SK-N-SH treated with all-trans-retinoic acid at 6 μM for 48 hours (cell line): ENCODE measurements at regions not wholly inside any gene's neighbourhood (a gene's known extent, or its start where the extent isn't known, plus 50 kb on each side); places are given as distances from the start of the nearest gene placed in this dataset.
"Not testable (repeated sequence)": the region's sequence is repeated elsewhere in the genome, so short reads cannot be mapped to it uniquely, and the experiment has no call there.

ENCODE experiments used
- ATAC-seq: fragments of 200-7000 bp; cut with Tn5 transposase; 3 replicates; pipeline ENCODE4 v1.9.1; 2020; ENCODE audit warnings: mild to moderate bottlenecking, moderate library complexity
- ARNTL ChIP-seq: fragments of 450-650 bp; formaldehyde crosslinking; IDR thresholded peaks from 2 replicates; pipeline ENCODE4 v1.5.0; 2020; ENCODE audit warnings: low read depth, mild to moderate bottlenecking, moderate library complexity, borderline replicate concordance
- BACH2 ChIP-seq: fragments of 250-450 bp; sonication (Bioruptor Pico); IDR thresholded peaks from 2 replicates; pipeline ENCODE4 v1.9.0; 2021; ENCODE audit warnings: mild to moderate bottlenecking, borderline replicate concordance
- CSDC2 ChIP-seq: fragments of 250-450 bp; sonication (Bioruptor Pico); IDR thresholded peaks from 2 replicates; pipeline ENCODE4 v1.5.0; 2020; ENCODE audit warnings: mild to moderate bottlenecking, moderate library complexity
- ESRRG ChIP-seq: fragments of 250-450 bp; sonication (Bioruptor Pico); IDR thresholded peaks from 2 replicates; pipeline ENCODE4 v1.6.1; 2021; ENCODE audit warnings: mild to moderate bottlenecking
- GLIS3 ChIP-seq: fragments of 250-450 bp; sonication (Bioruptor Pico); IDR thresholded peaks from 2 replicates; pipeline ENCODE4 v1.5.0; 2020; ENCODE audit warnings: mild to moderate bottlenecking, moderate library complexity
- ISL1 ChIP-seq: fragments of 250-450 bp; sonication (Bioruptor Pico); IDR thresholded peaks from 2 replicates; pipeline ENCODE4 v2.1.2; 2022; ENCODE audit warnings: mild to moderate bottlenecking, moderate library complexity
- OSR1 ChIP-seq: fragments of 250-450 bp; sonication (Bioruptor Pico); IDR thresholded peaks from 2 replicates; pipeline ENCODE4 v1.8.0; 2022; ENCODE audit warnings: moderate library complexity, mild to moderate bottlenecking, inconsistent platforms
- RARB ChIP-seq: fragments of 250-450 bp; sonication (Bioruptor Pico); IDR thresholded peaks from 2 replicates; pipeline ENCODE4 v1.8.0; 2021; ENCODE audit warnings: mild to moderate bottlenecking, moderate library complexity
- SNAI2 ChIP-seq: fragments of 250-450 bp; sonication (Bioruptor Pico); IDR thresholded peaks from 2 replicates; pipeline ENCODE4 v1.5.0; 2020; ENCODE audit warnings: mild to moderate bottlenecking, moderate library complexity
- TCF4 ChIP-seq: fragments of 250-450 bp; sonication (Bioruptor Pico); IDR thresholded peaks from 2 replicates; pipeline ENCODE4 v1.8.0; 2021; ENCODE audit warnings: mild to moderate bottlenecking, moderate library complexity, borderline replicate concordance
- ZC3H10 ChIP-seq: fragments of 250-450 bp; sonication (Bioruptor Pico); IDR thresholded peaks from 2 replicates; pipeline ENCODE4 v1.5.1; 2021; ENCODE audit warnings: mild to moderate bottlenecking, moderate library complexity
- ZFP3 ChIP-seq: fragments of 250-450 bp; sonication (Bioruptor Pico); IDR thresholded peaks from 2 replicates; pipeline ENCODE4 v1.5.0; 2020; ENCODE audit warnings: mild to moderate bottlenecking, moderate library complexity
- ZFP30 ChIP-seq: fragments of 450-650 bp; formaldehyde crosslinking; IDR thresholded peaks from 2 replicates; pipeline ENCODE4 v1.5.0; 2022; ENCODE audit warnings: mild to moderate bottlenecking, moderate library complexity
- ZNF565 ChIP-seq: fragments of 450-650 bp; formaldehyde crosslinking; conservative IDR thresholded peaks from 2 replicates; pipeline ENCODE4 v1.5.0; 2020; ENCODE audit warnings: low read depth, mild to moderate bottlenecking, moderate library complexity
- ZNF70 ChIP-seq: fragments of 450-650 bp; formaldehyde crosslinking; IDR thresholded peaks from 2 replicates; pipeline ENCODE4 v1.5.0; 2020; ENCODE audit warnings: mild to moderate bottlenecking, moderate library complexity
- ZNF8 ChIP-seq: fragments of 450-650 bp; formaldehyde crosslinking; IDR thresholded peaks from 2 replicates; pipeline ENCODE4 v1.5.0; 2020; ENCODE audit warnings: mild to moderate bottlenecking, moderate library complexity
- TF ChIP-seq, protein P1 (sequence below): fragments of 250-450 bp; sonication (Bioruptor Pico); IDR thresholded peaks from 2 replicates; pipeline ENCODE4 v1.5.1; 2020; ENCODE audit warnings: low read depth, mild to moderate bottlenecking, moderate library complexity
- TF ChIP-seq, protein P2 (sequence below): fragments of 250-450 bp; sonication (Bioruptor Pico); IDR thresholded peaks from 2 replicates; pipeline ENCODE4 v1.8.0; 2020; ENCODE audit warnings: mild to moderate bottlenecking, moderate library complexity, borderline replicate concordance
- TF ChIP-seq, protein P3 (sequence below): fragments of 250-450 bp; sonication (Bioruptor Pico); IDR thresholded peaks from 2 replicates; pipeline ENCODE4 v1.5.1; 2021; ENCODE audit warnings: mild to moderate bottlenecking, moderate library complexity

DNA sequence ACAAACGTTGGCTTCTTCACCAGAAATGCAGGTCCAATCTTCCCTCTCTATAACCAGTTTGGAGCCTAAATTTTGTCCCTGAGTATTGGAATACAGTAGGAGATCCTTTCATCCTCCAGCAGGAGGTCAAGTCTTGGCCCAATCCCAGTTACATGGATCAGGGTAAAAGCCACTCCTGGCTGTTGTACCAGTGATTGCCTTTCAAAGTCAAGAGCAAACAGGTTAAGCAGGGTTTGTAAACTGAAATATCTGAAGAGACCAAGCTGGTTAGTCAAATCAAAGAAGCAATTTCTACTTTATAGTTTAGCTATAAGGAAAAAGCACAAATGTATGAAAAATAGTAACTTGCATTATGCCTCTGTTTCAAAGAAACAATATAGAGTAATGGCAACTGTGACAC is 329.4 kb downstream of the NAF1 start:
- ATAC-seq, result no peak
- TF ChIP-seq ESRRG (no peak), RARB (CRISPR knock-in tag) (no peak), ISL1 (CRISPR knock-in tag) (no peak), ARNTL (no peak), SNAI2 (CRISPR knock-in tag) (no peak), GLIS3 (CRISPR knock-in tag) (no peak), ZNF70 (CRISPR knock-in tag) (no peak), CSDC2 (CRISPR knock-in tag) (no peak), ZNF565 (CRISPR knock-in tag) (no peak)

DNA sequence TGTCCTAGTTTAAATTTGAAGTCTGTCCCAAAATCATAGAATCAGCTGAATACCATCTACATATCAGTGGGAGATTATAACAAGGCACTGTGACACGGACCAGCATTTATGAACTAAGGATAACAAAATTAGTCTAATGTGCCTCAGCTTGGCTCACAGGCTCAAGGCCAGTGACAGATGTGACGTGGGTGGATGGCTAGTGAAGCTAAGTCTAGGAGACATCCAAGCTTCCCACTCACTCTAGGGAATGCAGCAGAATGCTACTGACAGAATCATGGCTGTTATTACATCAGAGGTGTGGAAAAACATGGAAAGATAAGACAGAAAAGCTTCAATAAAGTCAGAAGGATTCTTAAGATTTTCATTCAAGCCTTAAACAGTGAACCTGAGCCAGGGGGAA is 329.9 kb downstream of the NAF1 start:
- TF ChIP-seq TCF4 (CRISPR knock-in tag) (no peak), SNAI2 (CRISPR knock-in tag) (no peak), BACH2 (CRISPR knock-in tag) (no peak), RARB (CRISPR knock-in tag) (no peak), ZFP30 (CRISPR knock-in tag) (no peak), ZNF8 (CRISPR knock-in tag) (no peak), ZNF70 (CRISPR knock-in tag) (no peak), ISL1 (CRISPR knock-in tag) (no peak), ZC3H10 (CRISPR knock-in tag) (no peak)
- TF ChIP-seq, protein P1, sequence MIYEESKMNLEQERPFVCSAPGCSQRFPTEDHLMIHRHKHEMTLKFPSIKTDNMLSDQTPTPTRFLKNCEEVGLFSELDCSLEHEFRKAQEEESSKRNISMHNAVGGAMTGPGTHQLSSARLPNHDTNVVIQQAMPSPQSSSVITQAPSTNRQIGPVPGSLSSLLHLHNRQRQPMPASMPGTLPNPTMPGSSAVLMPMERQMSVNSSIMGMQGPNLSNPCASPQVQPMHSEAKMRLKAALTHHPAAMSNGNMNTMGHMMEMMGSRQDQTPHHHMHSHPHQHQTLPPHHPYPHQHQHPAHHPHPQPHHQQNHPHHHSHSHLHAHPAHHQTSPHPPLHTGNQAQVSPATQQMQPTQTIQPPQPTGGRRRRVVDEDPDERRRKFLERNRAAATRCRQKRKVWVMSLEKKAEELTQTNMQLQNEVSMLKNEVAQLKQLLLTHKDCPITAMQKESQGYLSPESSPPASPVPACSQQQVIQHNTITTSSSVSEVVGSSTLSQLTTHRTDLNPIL (CRISPR knock-in tag), result no peak
- TF ChIP-seq, protein P2, sequence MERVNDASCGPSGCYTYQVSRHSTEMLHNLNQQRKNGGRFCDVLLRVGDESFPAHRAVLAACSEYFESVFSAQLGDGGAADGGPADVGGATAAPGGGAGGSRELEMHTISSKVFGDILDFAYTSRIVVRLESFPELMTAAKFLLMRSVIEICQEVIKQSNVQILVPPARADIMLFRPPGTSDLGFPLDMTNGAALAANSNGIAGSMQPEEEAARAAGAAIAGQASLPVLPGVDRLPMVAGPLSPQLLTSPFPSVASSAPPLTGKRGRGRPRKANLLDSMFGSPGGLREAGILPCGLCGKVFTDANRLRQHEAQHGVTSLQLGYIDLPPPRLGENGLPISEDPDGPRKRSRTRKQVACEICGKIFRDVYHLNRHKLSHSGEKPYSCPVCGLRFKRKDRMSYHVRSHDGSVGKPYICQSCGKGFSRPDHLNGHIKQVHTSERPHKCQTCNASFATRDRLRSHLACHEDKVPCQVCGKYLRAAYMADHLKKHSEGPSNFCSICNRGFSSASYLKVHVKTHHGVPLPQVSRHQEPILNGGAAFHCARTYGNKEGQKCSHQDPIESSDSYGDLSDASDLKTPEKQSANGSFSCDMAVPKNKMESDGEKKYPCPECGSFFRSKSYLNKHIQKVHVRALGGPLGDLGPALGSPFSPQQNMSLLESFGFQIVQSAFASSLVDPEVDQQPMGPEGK (CRISPR knock-in tag), result no peak
- ATAC-seq, result no peak

DNA sequence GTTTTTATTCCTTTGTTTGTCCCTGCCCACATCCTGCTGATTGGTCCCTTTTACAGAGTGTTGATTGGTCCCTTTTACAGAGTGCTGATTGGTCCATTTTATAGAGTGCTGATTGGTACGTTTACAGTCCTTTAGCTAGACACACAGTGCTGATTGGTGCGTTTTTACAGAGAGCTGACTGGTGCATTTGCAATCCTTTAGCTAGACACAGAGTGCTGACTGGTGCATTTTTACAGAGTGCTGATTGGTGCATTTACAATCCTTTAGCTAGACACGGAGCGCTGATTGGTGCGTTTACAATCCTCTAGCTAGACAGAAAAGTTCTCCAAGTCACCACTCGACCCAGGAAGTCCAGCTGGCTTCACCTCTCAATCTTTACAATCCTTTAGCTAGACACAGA is 330.4 kb downstream of the NAF1 start:
- ATAC-seq, result not testable (repeated sequence)

DNA sequence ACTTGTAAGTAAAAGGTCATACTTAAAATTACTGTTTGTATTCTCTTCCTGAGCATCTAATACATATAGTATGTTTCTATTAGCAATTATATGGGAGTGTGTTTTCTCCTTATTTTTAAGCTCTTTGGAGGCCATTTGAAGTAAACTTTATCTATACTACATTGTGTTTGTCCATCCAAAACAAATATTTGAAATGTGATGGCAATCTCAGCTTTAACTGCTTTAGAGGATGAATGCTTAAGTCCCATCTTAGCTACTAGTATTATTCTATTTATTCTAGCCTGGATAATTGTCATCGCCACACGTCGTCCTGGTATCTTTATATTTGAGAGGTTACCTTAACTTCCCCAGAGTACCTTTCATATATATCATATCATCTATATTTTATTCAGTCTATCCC is 335.8 kb downstream of the NAF1 start:
- TF ChIP-seq, protein P2 (CRISPR knock-in tag), result no peak
- TF ChIP-seq RARB (CRISPR knock-in tag) (no peak), ZNF8 (CRISPR knock-in tag) (no peak), OSR1 (no peak), SNAI2 (CRISPR knock-in tag) (no peak), ZNF565 (CRISPR knock-in tag) (no peak), ZFP3 (CRISPR knock-in tag) (no peak), CSDC2 (CRISPR knock-in tag) (no peak), BACH2 (CRISPR knock-in tag) (no peak)
- TF ChIP-seq, protein P3, sequence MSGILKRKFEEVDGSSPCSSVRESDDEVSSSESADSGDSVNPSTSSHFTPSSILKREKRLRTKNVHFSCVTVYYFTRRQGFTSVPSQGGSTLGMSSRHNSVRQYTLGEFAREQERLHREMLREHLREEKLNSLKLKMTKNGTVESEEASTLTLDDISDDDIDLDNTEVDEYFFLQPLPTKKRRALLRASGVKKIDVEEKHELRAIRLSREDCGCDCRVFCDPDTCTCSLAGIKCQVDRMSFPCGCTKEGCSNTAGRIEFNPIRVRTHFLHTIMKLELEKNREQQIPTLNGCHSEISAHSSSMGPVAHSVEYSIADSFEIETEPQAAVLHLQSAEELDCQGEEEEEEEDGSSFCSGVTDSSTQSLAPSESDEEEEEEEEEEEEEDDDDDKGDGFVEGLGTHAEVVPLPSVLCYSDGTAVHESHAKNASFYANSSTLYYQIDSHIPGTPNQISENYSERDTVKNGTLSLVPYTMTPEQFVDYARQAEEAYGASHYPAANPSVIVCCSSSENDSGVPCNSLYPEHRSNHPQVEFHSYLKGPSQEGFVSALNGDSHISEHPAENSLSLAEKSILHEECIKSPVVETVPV, result no peak
- ATAC-seq, result no peak

DNA sequence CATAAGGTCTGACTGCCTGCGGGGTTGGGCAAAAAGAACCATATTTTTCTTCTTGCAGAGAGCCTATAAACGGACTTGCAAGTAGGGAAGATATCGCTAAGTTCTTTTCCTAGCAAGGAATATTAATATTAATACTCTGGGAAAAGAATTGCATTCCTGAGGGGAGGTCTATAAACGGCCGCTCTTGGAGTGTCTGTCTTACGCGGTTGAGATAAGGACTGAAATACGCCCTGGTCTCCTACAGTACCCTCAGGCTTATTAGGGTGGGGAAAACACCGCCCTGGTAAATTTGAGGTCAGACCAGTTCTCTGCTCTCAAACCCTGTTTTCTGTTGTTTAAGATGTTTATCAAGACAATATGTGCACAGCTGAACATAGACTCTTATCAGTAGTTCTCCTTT is 349.3 kb downstream of the NAF1 start:
- not testable (repeated sequence) for ATAC-seq

DNA sequence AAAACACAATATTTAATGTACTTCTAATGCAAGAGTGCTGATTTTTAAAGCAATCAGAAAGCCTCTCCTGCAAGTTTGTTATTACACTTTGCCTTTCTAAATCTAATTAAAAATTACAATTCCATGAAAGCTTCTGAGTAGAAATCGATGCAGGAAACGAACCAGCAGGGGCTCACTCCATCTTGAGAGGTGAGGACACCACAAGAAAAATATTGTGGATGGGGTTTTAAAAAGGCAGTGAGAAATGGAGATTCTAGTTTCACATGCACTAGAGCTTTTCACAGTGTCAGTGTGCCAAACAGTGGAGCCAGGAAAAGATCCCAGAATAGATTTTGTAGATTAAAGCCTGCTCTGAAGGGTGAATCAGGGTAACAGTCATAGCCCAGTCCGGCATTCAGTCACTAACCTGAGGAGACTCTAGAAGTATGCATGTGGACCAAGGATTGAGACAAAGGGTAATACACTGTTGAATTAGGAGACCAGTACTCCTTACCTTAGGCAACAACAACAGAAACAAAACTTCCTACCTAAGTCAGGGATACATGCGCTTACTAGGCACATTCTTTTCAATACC is 362.3 kb downstream of the NAF1 start:
- no peak for TF ChIP-seq OSR1
- peak; percentile 73 for ATAC-seq
